ENCODE measurements at regions not wholly inside any gene's neighbourhood (a gene's known extent, or its start where the extent isn't known, plus 50 kb on each side); places are given as distances from the start of the nearest gene placed in this dataset.
"Not testable (repeated sequence)": the region's sequence is repeated elsewhere in the genome, so short reads cannot be mapped to it uniquely, and the experiment has no call there.

- DNase-seq (ENCODE audit: low spot score): no peak
Observed at GRCh38 chr1:5140136-5140535, 485.7 kb downstream of the AJAP1 start.

GRCh38 chr1:5129746-5130355 is 475.4 kb downstream of the AJAP1 start:
- DNase-seq (ENCODE audit: low spot score): no peak

- no peak for DNase-seq (ENCODE audit: low spot score)
Observed at GRCh38 chr1:5125208-5125607, 470.8 kb downstream of the AJAP1 start.

- no peak for DNase-seq (ENCODE audit: low spot score)
Observed at GRCh38 chr1:5120559-5120958, 466.1 kb downstream of the AJAP1 start.

- peak; percentile 54 for DNase-seq (ENCODE audit: low spot score)
Observed at GRCh38 chr1:5119366-5120234, 465.2 kb downstream of the AJAP1 start.

- DNase-seq (ENCODE audit: low spot score): not testable (repeated sequence)
Observed at GRCh38 chr1:5118771-5119170, 464.4 kb downstream of the AJAP1 start.

GRCh38 chr1:5118292-5118691 is 463.9 kb downstream of the AJAP1 start:
- not testable (repeated sequence) for DNase-seq (ENCODE audit: low spot score)

GRCh38 chr1:5111581-5111980 is 457.2 kb downstream of the AJAP1 start:
- no peak for DNase-seq (ENCODE audit: low spot score)

GRCh38 chr1:5110508-5110907 is 456.1 kb downstream of the AJAP1 start:
- no peak for DNase-seq (ENCODE audit: low spot score)

GRCh38 chr1:5109633-5110032 is 455.2 kb downstream of the AJAP1 start:
- no peak for DNase-seq (ENCODE audit: low spot score)

- no peak for DNase-seq (ENCODE audit: low spot score)
Observed at GRCh38 chr1:5108740-5109139, 454.3 kb downstream of the AJAP1 start.

GRCh38 chr1:5105744-5106143 is 451.3 kb downstream of the AJAP1 start:
- DNase-seq (ENCODE audit: low spot score): no peak

- no peak for DNase-seq (ENCODE audit: low spot score)
Observed at GRCh38 chr1:5099558-5099957, 445.1 kb downstream of the AJAP1 start.

GRCh38 chr1:5098981-5099385 is 444.6 kb downstream of the AJAP1 start:
- DNase-seq (ENCODE audit: low spot score): no peak

GRCh38 chr1:5093042-5093441 is 438.6 kb downstream of the AJAP1 start:
- DNase-seq (ENCODE audit: low spot score): no peak

- DNase-seq (ENCODE audit: low spot score): no peak
Observed at GRCh38 chr1:5084676-5085075, 430.3 kb downstream of the AJAP1 start.

- DNase-seq (ENCODE audit: low spot score): no peak
Observed at GRCh38 chr1:5067246-5067645, 412.8 kb downstream of the AJAP1 start.

GRCh38 chr1:5053744-5054143 is 399.3 kb downstream of the AJAP1 start:
- DNase-seq (ENCODE audit: low spot score): no peak

GRCh38 chr1:5029136-5029535 is 374.7 kb downstream of the AJAP1 start:
- DNase-seq (ENCODE audit: low spot score): no peak

- no peak for DNase-seq (ENCODE audit: low spot score)
Observed at GRCh38 chr1:5012249-5012648, 357.8 kb downstream of the AJAP1 start.

GRCh38 chr1:5010656-5011055 is 356.2 kb downstream of the AJAP1 start:
- DNase-seq (ENCODE audit: low spot score): no peak

- DNase-seq (ENCODE audit: low spot score): no peak
Observed at GRCh38 chr1:5010236-5010635, 355.8 kb downstream of the AJAP1 start.

- DNase-seq (ENCODE audit: low spot score): no peak
Observed at GRCh38 chr1:5009376-5010065, 355.1 kb downstream of the AJAP1 start.
